Neuronal stem cell (in vitro differentiated cells): ENCODE measurements at regions not wholly inside any gene's neighbourhood (a gene's known extent, or its start where the extent isn't known, plus 50 kb on each side); places are given as distances from the start of the nearest gene placed in this dataset.

Experiments used
- DNase-seq: peaks from one replicate; pipeline ENCODE4 v3.0.0-alpha.2; 2013; ENCODE audit warnings: low spot score
- H2AFZ ChIP-seq: one replicate; pipeline ENCODE4 v1.6.1; 2013; ENCODE audit warnings: mild to moderate bottlenecking, low read length, inconsistent platforms
- H2AK5ac ChIP-seq: 2 replicates; pipeline ENCODE4 v1.6.1; 2013; ENCODE audit warnings: low read depth, mild to moderate bottlenecking, inconsistent platforms, low read length, moderate library complexity, mixed read lengths
- H2BK120ac ChIP-seq: 2 replicates; pipeline ENCODE4 v1.6.1; 2013; ENCODE audit warnings: low read depth, mild to moderate bottlenecking, inconsistent platforms, low read length, moderate library complexity, mixed read lengths
- H2BK12ac ChIP-seq: one replicate; pipeline ENCODE4 v1.6.1; 2013; ENCODE audit warnings: low read length, inconsistent platforms
- H2BK15ac ChIP-seq: 2 replicates; pipeline ENCODE4 v1.6.1; 2013; ENCODE audit warnings: mild to moderate bottlenecking, low read length, inconsistent platforms, mixed read lengths
- H2BK5ac ChIP-seq: one replicate; pipeline ENCODE4 v1.6.1; 2013; ENCODE audit warnings: inconsistent platforms, mild to moderate bottlenecking, low read length, moderate library complexity
- H3K14ac ChIP-seq: one replicate; pipeline ENCODE4 v1.6.1; 2013; ENCODE audit warnings: low read length, inconsistent platforms
- H3K18ac ChIP-seq: 2 replicates; pipeline ENCODE4 v1.6.1; 2013; ENCODE audit warnings: low read length, inconsistent platforms
- H3K23ac ChIP-seq: 2 replicates; pipeline ENCODE4 v1.6.1; 2013; ENCODE audit warnings: low read depth, mild to moderate bottlenecking, mixed read lengths, low read length, inconsistent platforms; ENCODE audit not compliant: poor library complexity
- H3K27ac ChIP-seq: replicated peaks from 3 replicates; pipeline ENCODE4 v1.5.1; 2013; ENCODE audit warnings: low read length, inconsistent platforms
- H3K27me3 ChIP-seq, 3 experiments: 2 replicates each; pipeline ENCODE4 v1.6.1; 2013; ENCODE audit warnings: low read length in 3 of 3, mild to moderate bottlenecking in 2 of 3, inconsistent platforms in 1 of 3, low read depth in 1 of 3, mixed read lengths in 1 of 3, moderate library complexity in 1 of 3; ENCODE audit not compliant: control insufficient read depth in 3 of 3, insufficient read depth in 3 of 3
- H3K36me3 ChIP-seq, 2 donors: replicated peaks in 1 of 2; 2 replicates each; pipeline ENCODE4 v1.6.1; 2013; ENCODE audit warnings: low read length in 2 of 2; ENCODE audit not compliant: control insufficient read depth in 2 of 2, insufficient read depth in 2 of 2
- H3K4ac ChIP-seq: 2 replicates; pipeline ENCODE4 v1.6.1; 2013; ENCODE audit warnings: inconsistent platforms, mild to moderate bottlenecking, low read length, moderate library complexity
- H3K4me1 ChIP-seq, 2 donors: 1 replicate in 1 of 2; 2 replicates in 1 of 2; pipeline ENCODE4 v1.6.1; 2013; ENCODE audit warnings: low read length in 2 of 2, low read depth in 1 of 2; ENCODE audit not compliant: control insufficient read depth in 2 of 2, insufficient read depth in 1 of 2
- H3K4me2 ChIP-seq: one replicate; pipeline ENCODE4 v1.6.1; 2013; ENCODE audit warnings: mild to moderate bottlenecking, low read length, inconsistent platforms; ENCODE audit not compliant: insufficient read depth, poor library complexity, severe bottlenecking
- H3K4me3 ChIP-seq, 2 donors: 2 replicates each; pipeline ENCODE4 v1.5.1; 2013; ENCODE audit warnings: low read length in 2 of 2, mild to moderate bottlenecking in 2 of 2, inconsistent platforms in 1 of 2, moderate library complexity in 1 of 2
- H3K79me1 ChIP-seq: one replicate; pipeline ENCODE4 v1.6.1; 2013; ENCODE audit warnings: low read depth, mild to moderate bottlenecking, inconsistent platforms, low read length, moderate library complexity
- H3K9ac ChIP-seq: one replicate; pipeline ENCODE4 v1.6.1; 2013; ENCODE audit warnings: mild to moderate bottlenecking, low read depth, low read length, inconsistent platforms; ENCODE audit not compliant: poor library complexity
- H3K9me3 ChIP-seq, 2 donors: replicated peaks in 1 of 2; 2 replicates each; pipeline versions ENCODE3 to v1.6.1; 2013; ENCODE audit warnings: low read length in 2 of 2, mild to moderate bottlenecking in 2 of 2, inconsistent platforms in 1 of 2, low read depth in 1 of 2, mixed read lengths in 1 of 2, moderate library complexity in 1 of 2; ENCODE audit not compliant: control insufficient read depth in 2 of 2, insufficient read depth in 1 of 2
- H4K8ac ChIP-seq: one replicate; pipeline ENCODE4 v1.6.1; 2013; ENCODE audit warnings: low read depth, mild to moderate bottlenecking, inconsistent platforms, low read length, moderate library complexity
- H4K91ac ChIP-seq: one replicate; pipeline ENCODE4 v1.6.1; 2013; ENCODE audit warnings: low read length, low read depth, mild to moderate bottlenecking, inconsistent platforms; ENCODE audit not compliant: poor library complexity
- WGBS, 2 donors: extraction: QIAGEN DNeasy Blood & Tissue Kit; methylation state at CpG; one replicate each; pipeline ENCODE4 v1.1.7; 2013; ENCODE audit warnings: missing lambda C conversion rate in 2 of 2, mixed read lengths in 1 of 2; ENCODE audit not compliant: insufficient read length in 2 of 2, insufficient replicate concordance in 1 of 2; ENCODE audit errors: extremely low coverage in 2 of 2; 5-methylcytosine and 5-hydroxymethylcytosine counted together

DNA sequence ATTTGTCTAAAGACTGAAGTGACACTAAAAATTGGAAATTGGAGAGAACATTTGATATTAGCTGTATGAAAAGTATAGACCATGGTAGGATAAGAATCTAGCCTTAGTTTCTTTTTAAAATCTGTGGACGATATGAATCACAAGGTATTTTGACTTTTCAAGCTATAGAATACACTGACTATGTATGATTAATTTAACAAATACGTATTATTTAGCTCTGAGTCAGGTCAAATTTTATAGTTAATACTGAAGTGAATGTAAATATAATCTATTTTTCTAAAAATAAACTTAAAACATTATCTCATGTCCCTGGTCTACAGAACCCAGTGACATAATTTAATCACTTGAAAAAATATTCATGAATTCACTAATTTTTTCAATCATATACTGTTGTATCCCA is 795.6 kb upstream of the SLITRK1 start:
- H3K36me3 ChIP-seq, result no peaks in the 10 kb centered on the region
- H4K91ac ChIP-seq, result no peak overlapping the region
- no peak overlapping the region for H2BK5ac ChIP-seq
- H4K8ac ChIP-seq, result no peak overlapping the region
- H3K79me1 ChIP-seq, result no peaks in the 10 kb centered on the region
- no peaks in the 10 kb centered on the region for H3K27me3 ChIP-seq
- no peak overlapping the region for H2BK12ac ChIP-seq
- H3K27ac ChIP-seq, result no peak overlapping the region
- H2AK5ac ChIP-seq, result no peak overlapping the region
- H2BK120ac ChIP-seq, result no peak overlapping the region
- H3K4me2 ChIP-seq, result no peak overlapping the region
- H3K23ac ChIP-seq, result no peak overlapping the region
- no peak overlapping the region for H2BK15ac ChIP-seq
- H3K4me3 ChIP-seq, result no peak overlapping the region
- no peak overlapping the region for H2AFZ ChIP-seq
- no peak overlapping the region for H3K14ac ChIP-seq
- H3K9ac ChIP-seq, result no peak overlapping the region
- no peaks in the 10 kb centered on the region for H3K9me3 ChIP-seq
- WGBS, 2 donors, result no CpG with 5 or more reads among the region's 2 CpGs
- no peaks in the 10 kb centered on the region for H3K4me1 ChIP-seq
- H3K18ac ChIP-seq, result no peak overlapping the region
- no peak for DNase-seq
- no peak overlapping the region for H3K4ac ChIP-seq

- Histone ChIP-seq H3K27me3 (no peaks in the 10 kb centered on the region), H3K4ac (no peak overlapping the region), H3K36me3 (no peaks in the 10 kb centered on the region), H2BK15ac (no peak overlapping the region), H3K23ac (no peak overlapping the region), H3K4me2 (no peak overlapping the region), H2BK120ac (no peak overlapping the region), H4K91ac (no peak overlapping the region), H3K79me1 (no peaks in the 10 kb centered on the region), H2BK12ac (no peak overlapping the region), H4K8ac (no peak overlapping the region), H2AK5ac (no peak overlapping the region), H3K18ac (no peak overlapping the region), H3K4me3 (no peak overlapping the region), H3K14ac (no peak overlapping the region), H3K9ac (no peak overlapping the region), H3K27ac (no peak overlapping the region), H2AFZ (no peak overlapping the region), H3K9me3 (no peaks in the 10 kb centered on the region), H2BK5ac (no peak overlapping the region), H3K4me1 (no peaks in the 10 kb centered on the region)
- no CpG with 5 or more reads among the region's 3 CpGs for WGBS, 2 donors
- no peak for DNase-seq
These were observed 790.3 kb upstream of the SLITRK1 start for GRCh38 chr13:84672616-84673015.

GRCh38 chr13:84670245-84670644 is 788.0 kb upstream of the SLITRK1 start:
- no peak overlapping the region for H2BK12ac ChIP-seq
- H3K27me3 ChIP-seq, result no peaks in the 10 kb centered on the region
- no peaks in the 10 kb centered on the region for H3K79me1 ChIP-seq
- H3K36me3 ChIP-seq, result no peaks in the 10 kb centered on the region
- DNase-seq, result no peak
- no peak overlapping the region for H2BK120ac ChIP-seq
- H3K9ac ChIP-seq, result no peak overlapping the region
- H3K14ac ChIP-seq, result no peak overlapping the region
- H3K9me3 ChIP-seq, result no peaks in the 10 kb centered on the region
- H3K4me3 ChIP-seq, result no peak overlapping the region
- no peak overlapping the region for H2AFZ ChIP-seq
- no peak overlapping the region for H3K4ac ChIP-seq
- no peak overlapping the region for H4K91ac ChIP-seq
- no peak overlapping the region for H3K23ac ChIP-seq
- no peak overlapping the region for H2BK15ac ChIP-seq
- H3K27ac ChIP-seq, result no peak overlapping the region
- H2AK5ac ChIP-seq, result no peak overlapping the region
- H2BK5ac ChIP-seq, result no peak overlapping the region
- H3K18ac ChIP-seq, result no peak overlapping the region
- no peak overlapping the region for H4K8ac ChIP-seq
- no peak overlapping the region for H3K4me2 ChIP-seq
- no CpG with 5 or more reads among the region's 1 CpG for WGBS, 2 donors
- no peaks in the 10 kb centered on the region for H3K4me1 ChIP-seq

DNA sequence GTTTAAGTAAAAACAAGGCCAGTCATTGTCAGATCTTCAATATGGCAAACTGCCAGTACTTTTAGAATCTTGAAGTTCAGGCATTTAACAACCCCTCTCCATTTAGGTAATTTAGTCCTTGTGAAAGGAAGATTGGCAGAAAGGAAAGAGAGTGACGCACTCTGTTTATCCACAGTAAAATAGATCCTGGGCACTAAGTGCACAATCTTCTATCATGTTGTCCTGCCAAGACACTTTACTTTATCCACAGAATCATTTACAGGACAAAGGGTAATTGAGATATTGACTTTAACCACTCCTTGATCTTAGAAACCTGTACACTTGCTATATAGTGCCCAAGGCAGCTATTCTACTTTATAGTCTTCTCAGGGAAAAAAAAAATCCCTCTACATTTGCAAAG is 786.4 kb upstream of the SLITRK1 start:
- no peak overlapping the region for H2AFZ ChIP-seq
- no peak for DNase-seq
- H2BK15ac ChIP-seq, result no peak overlapping the region
- no peak overlapping the region for H3K14ac ChIP-seq
- no peak overlapping the region for H4K8ac ChIP-seq
- H3K4me2 ChIP-seq, result no peak overlapping the region
- H2BK5ac ChIP-seq, result no peak overlapping the region
- H2AK5ac ChIP-seq, result no peak overlapping the region
- no peaks in the 10 kb centered on the region for H3K36me3 ChIP-seq
- H3K79me1 ChIP-seq, result no peaks in the 10 kb centered on the region
- H3K4ac ChIP-seq, result no peak overlapping the region
- no peak overlapping the region for H3K4me3 ChIP-seq
- no peak overlapping the region for H3K27ac ChIP-seq
- no peak overlapping the region for H3K23ac ChIP-seq
- no peaks in the 10 kb centered on the region for H3K4me1 ChIP-seq
- H3K18ac ChIP-seq, result no peak overlapping the region
- H2BK120ac ChIP-seq, result no peak overlapping the region
- no peaks in the 10 kb centered on the region for H3K27me3 ChIP-seq
- no peak overlapping the region for H3K9ac ChIP-seq
- no CpG with 5 or more reads among the region's 1 CpG for WGBS, 2 donors
- H2BK12ac ChIP-seq, result no peak overlapping the region
- no peaks in the 10 kb centered on the region for H3K9me3 ChIP-seq
- no peak overlapping the region for H4K91ac ChIP-seq
